ENCODE measurements at regions not wholly inside any gene's neighbourhood (a gene's known extent, or its start where the extent isn't known, plus 50 kb on each side); places are given as distances from the start of the nearest gene placed in this dataset.

- WGBS, 2 donors = 86 to 93% methylated on average over 4 of the region's 4 CpGs
Measured at GRCh38 chr12:59158681-59159080, 238.4 kb upstream of the LRIG3 start.

GRCh38 chr12:59158066-59158465, 237.8 kb upstream of the LRIG3 start:
- no peaks in the 10 kb centered on the region for H3K9me3 ChIP-seq (ENCODE audit: control insufficient read depth in 2 of 2, insufficient read depth in 1 of 2, low read depth in 1 of 2, low read length in 1 of 2)
- no peaks in the 10 kb centered on the region for H3K27me3 ChIP-seq (ENCODE audit: control insufficient read depth in 1 of 2, insufficient read depth in 2 of 2, low read length in 2 of 2)
- no peak overlapping the region for H3K27ac ChIP-seq (ENCODE audit: low read depth in 2 of 2, low read length in 1 of 2)
- no peaks in the 10 kb centered on the region for H3K4me1 ChIP-seq (ENCODE audit: control insufficient read depth in 2 of 2, insufficient read depth in 2 of 2, low read length in 1 of 2)
- WGBS, 2 donors = 70 to 71% methylated on average over 3 of the region's 3 CpGs
- no peak overlapping the region for H3K4me3 ChIP-seq (ENCODE audit: low read depth in 1 of 2, low read length in 2 of 2)
- no peaks in the 10 kb centered on the region for H3K36me3 ChIP-seq (ENCODE audit: control insufficient read depth in 2 of 2, insufficient read depth in 2 of 2, low read length in 1 of 2)

More at GRCh38 chr12:59158681-59159080, 238.4 kb upstream of the LRIG3 start:
- Histone ChIP-seq H3K27ac (ENCODE audit: low read depth in 2 of 2, low read length in 1 of 2) (no peak overlapping the region), H3K27me3 (ENCODE audit: control insufficient read depth in 1 of 2, insufficient read depth in 2 of 2, low read length in 2 of 2) (no peaks in the 10 kb centered on the region), H3K4me3 (ENCODE audit: low read depth in 1 of 2, low read length in 2 of 2) (no peak overlapping the region), H3K36me3 (ENCODE audit: control insufficient read depth in 2 of 2, insufficient read depth in 2 of 2, low read length in 1 of 2) (no peaks in the 10 kb centered on the region), H3K4me1 (ENCODE audit: control insufficient read depth in 2 of 2, insufficient read depth in 2 of 2, low read length in 1 of 2) (no peaks in the 10 kb centered on the region), H3K9me3 (ENCODE audit: control insufficient read depth in 2 of 2, insufficient read depth in 1 of 2, low read depth in 1 of 2, low read length in 1 of 2) (no peaks in the 10 kb centered on the region)

- H3K27me3 ChIP-seq (ENCODE audit: control insufficient read depth in 1 of 2, insufficient read depth in 2 of 2, low read length in 2 of 2) = no peaks in the 10 kb centered on the region
- H3K4me3 ChIP-seq (ENCODE audit: low read depth in 1 of 2, low read length in 2 of 2) = no peak overlapping the region
- no peaks in the 10 kb centered on the region for H3K9me3 ChIP-seq (ENCODE audit: control insufficient read depth in 2 of 2, insufficient read depth in 1 of 2, low read depth in 1 of 2, low read length in 1 of 2)
- H3K27ac ChIP-seq (ENCODE audit: low read depth in 2 of 2, low read length in 1 of 2) = no peak overlapping the region
- no peaks in the 10 kb centered on the region for H3K36me3 ChIP-seq (ENCODE audit: control insufficient read depth in 2 of 2, insufficient read depth in 2 of 2, low read length in 1 of 2)
- no peaks in the 10 kb centered on the region for H3K4me1 ChIP-seq (ENCODE audit: control insufficient read depth in 2 of 2, insufficient read depth in 2 of 2, low read length in 1 of 2)
Measured at GRCh38 chr12:59155448-59155847, 235.1 kb upstream of the LRIG3 start.

DNA sequence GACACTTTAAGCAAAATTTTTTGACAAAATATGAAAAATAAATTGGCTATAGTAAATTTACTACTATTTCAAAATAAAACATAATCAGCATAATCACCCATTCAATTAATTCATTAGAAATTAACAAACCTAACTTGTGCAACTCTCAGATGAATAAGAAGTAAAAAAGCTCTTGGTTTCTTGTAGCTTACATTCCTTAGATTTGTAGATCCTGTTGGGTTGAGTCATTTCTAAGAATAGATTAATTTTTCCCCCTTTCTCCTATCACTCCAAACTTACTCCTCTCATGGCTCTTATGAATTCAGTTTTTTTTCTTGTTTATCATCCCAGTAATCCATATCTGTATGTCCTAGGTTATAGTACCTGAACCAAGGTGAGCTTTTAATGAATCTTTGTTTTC, 230.9 kb upstream of the LRIG3 start:
- no peaks in the 10 kb centered on the region for H3K36me3 ChIP-seq (ENCODE audit: control insufficient read depth in 2 of 2, insufficient read depth in 2 of 2, low read length in 1 of 2)
- H3K27me3 ChIP-seq (ENCODE audit: control insufficient read depth in 1 of 2, insufficient read depth in 2 of 2, low read length in 2 of 2) = no peaks in the 10 kb centered on the region
- H3K4me3 ChIP-seq (ENCODE audit: low read depth in 1 of 2, low read length in 2 of 2) = no peak overlapping the region
- no peak overlapping the region for H3K27ac ChIP-seq (ENCODE audit: low read depth in 2 of 2, low read length in 1 of 2)
- H3K9me3 ChIP-seq (ENCODE audit: control insufficient read depth in 2 of 2, insufficient read depth in 1 of 2, low read depth in 1 of 2, low read length in 1 of 2) = no peaks in the 10 kb centered on the region
- no peaks in the 10 kb centered on the region for H3K4me1 ChIP-seq (ENCODE audit: control insufficient read depth in 2 of 2, insufficient read depth in 2 of 2, low read length in 1 of 2)

DNA sequence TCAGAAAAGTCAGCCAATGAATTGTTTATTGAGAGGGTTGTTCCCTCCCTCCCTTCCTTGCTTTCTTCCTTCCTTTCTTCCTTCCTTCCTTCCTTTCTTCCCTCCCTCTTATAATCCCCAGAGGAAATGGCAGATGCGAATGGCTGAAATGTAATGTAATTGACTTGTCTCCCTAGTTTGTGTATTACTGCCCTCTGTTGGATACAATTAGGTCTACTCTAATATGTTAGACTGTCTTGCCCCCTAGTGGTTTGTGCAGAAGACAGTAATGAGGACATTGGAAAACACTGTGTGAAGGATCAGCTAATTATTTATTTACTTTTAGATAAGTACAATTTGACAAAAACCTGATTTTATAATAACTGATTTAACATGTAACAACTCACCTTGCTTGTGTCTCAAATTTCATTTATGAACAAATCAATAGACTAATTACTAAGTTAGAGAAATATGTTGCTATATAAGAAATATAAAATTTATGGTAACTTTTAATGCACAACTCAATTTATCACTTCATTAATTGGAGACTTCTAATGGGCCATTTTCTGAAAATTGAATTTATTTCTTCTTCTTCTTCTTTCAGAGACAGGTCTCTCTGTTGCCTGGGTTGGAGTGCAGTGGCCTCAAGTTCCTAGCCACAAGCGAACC, 229.8 kb upstream of the LRIG3 start:
- Histone ChIP-seq H3K9me3 (ENCODE audit: control insufficient read depth in 2 of 2, insufficient read depth in 1 of 2, low read depth in 1 of 2, low read length in 1 of 2) (no peaks in the 10 kb centered on the region), H3K27ac (ENCODE audit: low read depth in 2 of 2, low read length in 1 of 2) (no peak overlapping the region), H3K4me3 (ENCODE audit: low read depth in 1 of 2, low read length in 2 of 2) (no peak overlapping the region), H3K27me3 (ENCODE audit: control insufficient read depth in 1 of 2, insufficient read depth in 2 of 2, low read length in 2 of 2) (no peaks in the 10 kb centered on the region), H3K4me1 (ENCODE audit: control insufficient read depth in 2 of 2, insufficient read depth in 2 of 2, low read length in 1 of 2) (no peaks in the 10 kb centered on the region), H3K36me3 (ENCODE audit: control insufficient read depth in 2 of 2, insufficient read depth in 2 of 2, low read length in 1 of 2) (no peaks in the 10 kb centered on the region)
- 49% methylated on average over 2 of the region's 2 CpGs for WGBS, 2 donors

DNA sequence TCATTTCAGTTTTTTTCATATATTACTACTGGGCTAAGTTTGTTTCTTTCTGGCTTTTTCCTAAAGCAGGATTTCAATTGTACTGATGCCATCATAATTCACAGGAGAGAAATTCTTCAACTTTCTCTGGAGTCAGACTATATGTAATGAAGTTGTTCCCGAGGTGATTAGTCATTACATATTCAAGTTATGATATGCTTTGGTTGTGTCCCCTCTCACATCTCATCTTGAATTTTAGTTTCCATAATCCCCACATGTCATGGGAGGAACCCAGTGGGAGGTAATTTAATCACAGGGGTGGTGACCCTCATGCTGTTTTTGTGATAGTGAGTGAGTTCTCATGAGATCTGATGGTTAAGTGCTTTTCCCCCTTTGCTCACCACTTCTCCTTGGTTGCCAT, 227.5 kb upstream of the LRIG3 start:
- Histone ChIP-seq H3K4me1 (ENCODE audit: control insufficient read depth in 2 of 2, insufficient read depth in 2 of 2, low read length in 1 of 2) (no peaks in the 10 kb centered on the region), H3K27me3 (ENCODE audit: control insufficient read depth in 1 of 2, insufficient read depth in 2 of 2, low read length in 2 of 2) (no peaks in the 10 kb centered on the region), H3K36me3 (ENCODE audit: control insufficient read depth in 2 of 2, insufficient read depth in 2 of 2, low read length in 1 of 2) (no peaks in the 10 kb centered on the region), H3K27ac (ENCODE audit: low read depth in 2 of 2, low read length in 1 of 2) (no peak overlapping the region), H3K4me3 (ENCODE audit: low read depth in 1 of 2, low read length in 2 of 2) (no peak overlapping the region), H3K9me3 (ENCODE audit: control insufficient read depth in 2 of 2, insufficient read depth in 1 of 2, low read depth in 1 of 2, low read length in 1 of 2) (no peaks in the 10 kb centered on the region)
- 77 to 87% methylated on average over 1 of the region's 1 CpG for whole genome bisulfite sequencing, 2 donors

DNA sequence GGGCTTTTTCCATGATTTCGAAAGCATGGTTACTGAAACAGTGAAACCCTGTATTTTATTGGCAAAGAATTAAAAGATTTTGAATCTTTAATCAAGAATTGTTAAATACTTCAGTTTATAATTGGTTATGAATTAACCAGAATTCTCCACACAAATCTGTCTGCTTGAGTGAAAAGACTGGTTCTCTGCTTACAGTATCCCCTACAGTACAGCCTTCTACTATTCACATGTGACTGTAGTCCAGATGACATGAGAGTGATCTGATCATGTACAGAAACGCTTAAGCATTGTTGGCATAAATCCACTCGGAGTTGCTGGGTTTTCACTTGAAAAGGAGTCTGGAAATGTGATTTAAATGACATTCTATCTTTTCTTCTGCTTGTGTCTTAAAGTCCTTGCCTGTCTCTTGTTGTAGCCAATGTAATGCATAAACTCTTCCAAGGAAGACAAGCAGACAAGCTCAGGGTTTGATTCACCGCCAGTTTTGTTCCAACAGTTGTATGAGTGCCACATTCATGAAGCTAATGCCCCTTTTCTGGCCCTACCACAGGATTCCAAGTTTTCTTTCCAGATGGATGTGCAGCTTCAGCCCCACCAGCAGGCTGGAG, 222.0 kb upstream of the LRIG3 start:
- WGBS, 2 donors = 57 to 65% methylated on average over 4 of the region's 4 CpGs
- H3K4me1 ChIP-seq (ENCODE audit: control insufficient read depth in 2 of 2, insufficient read depth in 2 of 2, low read length in 1 of 2) = no peaks in the 10 kb centered on the region
- H3K36me3 ChIP-seq (ENCODE audit: control insufficient read depth in 2 of 2, insufficient read depth in 2 of 2, low read length in 1 of 2) = no peaks in the 10 kb centered on the region
- no peaks in the 10 kb centered on the region for H3K9me3 ChIP-seq (ENCODE audit: control insufficient read depth in 2 of 2, insufficient read depth in 1 of 2, low read depth in 1 of 2, low read length in 1 of 2)
- no peak overlapping the region for H3K27ac ChIP-seq (ENCODE audit: low read depth in 2 of 2, low read length in 1 of 2)
- H3K27me3 ChIP-seq (ENCODE audit: control insufficient read depth in 1 of 2, insufficient read depth in 2 of 2, low read length in 2 of 2) = no peaks in the 10 kb centered on the region
- H3K4me3 ChIP-seq (ENCODE audit: low read depth in 1 of 2, low read length in 2 of 2) = no peak overlapping the region

GRCh38 chr12:59134750-59135149, 214.4 kb upstream of the LRIG3 start:
- Histone ChIP-seq H3K27ac (ENCODE audit: low read depth in 2 of 2, low read length in 1 of 2) (no peak overlapping the region), H3K27me3 (ENCODE audit: control insufficient read depth in 1 of 2, insufficient read depth in 2 of 2, low read length in 2 of 2) (no peaks in the 10 kb centered on the region), H3K36me3 (ENCODE audit: control insufficient read depth in 2 of 2, insufficient read depth in 2 of 2, low read length in 1 of 2) (no peaks in the 10 kb centered on the region), H3K9me3 (ENCODE audit: control insufficient read depth in 2 of 2, insufficient read depth in 1 of 2, low read depth in 1 of 2, low read length in 1 of 2) (no peaks in the 10 kb centered on the region), H3K4me3 (ENCODE audit: low read depth in 1 of 2, low read length in 2 of 2) (no peak overlapping the region), H3K4me1 (ENCODE audit: control insufficient read depth in 2 of 2, insufficient read depth in 2 of 2, low read length in 1 of 2) (no peaks in the 10 kb centered on the region)
- WGBS, 2 donors = 25 to 31% methylated on average over 2 of the region's 2 CpGs

DNA sequence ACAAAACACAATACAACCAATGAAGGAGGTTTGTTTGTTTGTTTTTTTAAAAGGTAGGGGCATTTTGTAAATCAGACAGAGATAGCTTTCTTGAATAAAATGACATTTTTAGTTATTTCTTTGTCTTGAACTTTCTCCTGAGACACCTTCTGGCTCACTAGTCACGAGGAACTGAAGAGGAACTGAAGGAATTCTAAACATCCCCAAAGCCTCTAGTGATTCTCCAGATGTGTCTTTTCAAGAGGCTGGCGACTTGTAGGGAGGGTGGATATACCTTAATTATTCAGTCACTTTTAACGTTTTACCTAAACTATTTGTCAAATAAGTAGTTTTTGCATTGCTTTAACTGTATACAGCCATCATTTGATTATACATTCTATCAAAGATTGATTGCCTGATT, 211.2 kb upstream of the LRIG3 start:
- no peak overlapping the region for H3K27ac ChIP-seq (ENCODE audit: low read depth in 2 of 2, low read length in 1 of 2)
- 68 to 75% methylated on average over 3 of the region's 3 CpGs for WGBS, 2 donors
- H3K4me3 ChIP-seq (ENCODE audit: low read depth in 1 of 2, low read length in 2 of 2) = no peak overlapping the region

DNA sequence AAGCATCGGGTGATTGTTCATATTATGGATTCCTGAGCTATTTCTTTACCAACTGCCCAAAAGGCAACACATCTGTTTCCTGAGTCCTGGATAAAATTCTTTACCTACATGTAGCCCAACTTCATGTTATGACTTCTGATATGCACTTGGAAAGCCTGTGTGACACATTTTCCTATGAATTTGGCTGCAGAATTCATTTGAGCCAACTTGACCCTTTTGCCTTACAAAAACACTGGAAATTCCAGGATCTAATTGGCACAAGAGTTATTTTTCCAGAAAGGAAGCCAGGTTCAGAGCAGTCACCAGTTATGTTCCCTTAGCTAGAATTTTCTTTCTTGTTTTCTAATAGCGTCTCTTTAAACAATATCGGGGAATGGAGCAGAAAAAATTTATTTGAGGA, 202.5 kb upstream of the LRIG3 start:
- no peak overlapping the region for H3K27ac ChIP-seq (ENCODE audit: low read depth in 2 of 2, low read length in 1 of 2)

More for the DNA sequence above, 211.2 kb upstream of the LRIG3 start:
- no peaks in the 10 kb centered on the region for H3K4me1 ChIP-seq (ENCODE audit: control insufficient read depth in 2 of 2, insufficient read depth in 2 of 2, low read length in 1 of 2)
- H3K27me3 ChIP-seq (ENCODE audit: control insufficient read depth in 1 of 2, insufficient read depth in 2 of 2, low read length in 2 of 2) = no peaks in the 10 kb centered on the region
- H3K36me3 ChIP-seq (ENCODE audit: control insufficient read depth in 2 of 2, insufficient read depth in 2 of 2, low read length in 1 of 2) = no peaks in the 10 kb centered on the region
- no peaks in the 10 kb centered on the region for H3K9me3 ChIP-seq (ENCODE audit: control insufficient read depth in 2 of 2, insufficient read depth in 1 of 2, low read depth in 1 of 2, low read length in 1 of 2)

More for the DNA sequence above, 202.5 kb upstream of the LRIG3 start:
- Histone ChIP-seq H3K4me1 (ENCODE audit: control insufficient read depth in 2 of 2, insufficient read depth in 2 of 2, low read length in 1 of 2) (no peaks in the 10 kb centered on the region), H3K4me3 (ENCODE audit: low read depth in 1 of 2, low read length in 2 of 2) (no peak overlapping the region), H3K9me3 (ENCODE audit: control insufficient read depth in 2 of 2, insufficient read depth in 1 of 2, low read depth in 1 of 2, low read length in 1 of 2) (peaks cover 0 to 3% of the 10 kb centered on the region in 2 donors), H3K27me3 (ENCODE audit: control insufficient read depth in 1 of 2, insufficient read depth in 2 of 2, low read length in 2 of 2) (no peaks in the 10 kb centered on the region), H3K36me3 (ENCODE audit: control insufficient read depth in 2 of 2, insufficient read depth in 2 of 2, low read length in 1 of 2) (no peaks in the 10 kb centered on the region)
- WGBS, 2 donors = 74 to 76% methylated on average over 3 of the region's 3 CpGs
